B cell (primary cell): ENCODE measurements at regions not wholly inside any gene's neighbourhood (a gene's known extent, or its start where the extent isn't known, plus 50 kb on each side); places are given as distances from the start of the nearest gene placed in this dataset.

ENCODE experiments used
- ATAC-seq: fragments of 200-7000 bp; cut with Tn5 transposase; one replicate; pipeline ENCODE4 v1.10.0; 2021; ENCODE audit warnings: low read depth, mild to moderate bottlenecking, moderate number of reproducible peaks, moderate library complexity
- CTCF ChIA-PET: fragments of 350-600 bp; sonication (Branson Sonifier 250); formaldehyde crosslinking; loops from one replicate; lab custom pipeline; 2021; ENCODE audit warnings: antibody characterized with exemption, inconsistent platforms; lab: Charles Lee
- POLR2A ChIA-PET: fragments of 350-600 bp; sonication (Branson Sonifier 250); formaldehyde crosslinking; loops from one replicate; lab custom pipeline; 2021; ENCODE audit warnings: antibody characterized with exemption; lab: Charles Lee
- DNase-seq: peaks from one replicate; pipeline ENCODE4 v3.0.0; 2013
- H2AFZ ChIP-seq: 2 replicates; pipeline ENCODE4 v1.6.1; 2012; ENCODE audit warnings: mild to moderate bottlenecking, low read depth, low read length; ENCODE audit not compliant: insufficient read depth, poor library complexity, severe bottlenecking
- H3K27ac ChIP-seq, 2 donors: 1 replicate in 1 of 2; 2 replicates in 1 of 2; pipeline ENCODE4 v1.5.1; 2012 to 2013; ENCODE audit warnings: low read length in 2 of 2, mild to moderate bottlenecking in 2 of 2, moderate library complexity in 1 of 2
- H3K27me3 ChIP-seq, 4 experiments: fragments of 200-600 bp in 1 of 4; sonication (generic) in 1 of 4; replicated peaks in 1 of 4; 1 replicate in 2 of 4; 2 replicates in 2 of 4; pipeline versions ENCODE4 v1.6.1 to v1.7.0; 2013 to 2016; ENCODE audit warnings: low read length in 3 of 4, mild to moderate bottlenecking in 2 of 4, mixed read lengths in 1 of 4, moderate library complexity in 1 of 4; ENCODE audit not compliant: insufficient read depth in 4 of 4, control insufficient read depth in 3 of 4; ENCODE audit errors: control extremely low read depth in 1 of 4
- H3K36me3 ChIP-seq, 2 experiments: replicated peaks in 1 of 2; 1 replicate in 1 of 2; 2 replicates in 1 of 2; pipeline versions ENCODE4 v1.6.1 to v1.7.1; 2013; ENCODE audit warnings: low read length in 1 of 2; ENCODE audit not compliant: insufficient read depth in 2 of 2, control insufficient read depth in 1 of 2; ENCODE audit errors: control extremely low read depth in 1 of 2, extremely low read depth in 1 of 2
- H3K4me1 ChIP-seq, 2 donors: fragments of 200-600 bp in 1 of 2; sonication (generic) in 1 of 2; 1 replicate in 1 of 2; 2 replicates in 1 of 2; pipeline versions ENCODE4 v1.5.1 to v1.6.1; 2013 to 2017; ENCODE audit warnings: low read length in 2 of 2; ENCODE audit not compliant: control insufficient read depth in 2 of 2, insufficient read depth in 2 of 2
- H3K4me2 ChIP-seq: replicated peaks from 2 replicates; pipeline ENCODE3; 2012; ENCODE audit warnings: mild to moderate bottlenecking, low read depth, low read length; ENCODE audit not compliant: poor library complexity, severe bottlenecking
- H3K4me3 ChIP-seq, 5 experiments: fragments of 200-600 bp in 1 of 5; sonication (generic) in 1 of 5; 1 replicate in 3 of 5; 2 replicates in 2 of 5; pipeline versions ENCODE4 v1.5.1 to v1.7.0; 2011 to 2016; ENCODE audit warnings: low read length in 4 of 5, mild to moderate bottlenecking in 4 of 5, low read depth in 2 of 5, control low read depth in 1 of 5, moderate library complexity in 1 of 5; ENCODE audit not compliant: insufficient read depth in 1 of 5; ENCODE audit errors: control extremely low read depth in 1 of 5, extremely low read depth in 1 of 5
- H3K79me2 ChIP-seq: fragments of 200-600 bp; sonication (generic); one replicate; pipeline ENCODE4 v1.6.0; 2016; ENCODE audit warnings: low read length; ENCODE audit not compliant: control insufficient read depth, insufficient read depth
- H3K9ac ChIP-seq: fragments of 200-600 bp; sonication (generic); 2 replicates; pipeline ENCODE4 v1.6.1; 2017; ENCODE audit warnings: mild to moderate bottlenecking, low read length, moderate library complexity
- H3K9me3 ChIP-seq, 3 donors: one replicate each; pipeline versions ENCODE4 v1.6.1 to v1.7.1; 2013; ENCODE audit warnings: low read length in 2 of 3; ENCODE audit not compliant: control insufficient read depth in 2 of 3, insufficient read depth in 1 of 3; ENCODE audit errors: control extremely low read depth in 1 of 3
- H4K20me1 ChIP-seq: 2 replicates; pipeline ENCODE4 v1.6.0; 2012; ENCODE audit warnings: mild to moderate bottlenecking, low read length; ENCODE audit not compliant: insufficient read depth, control insufficient read depth, poor library complexity, severe bottlenecking
- H3K27ac Mint-ChIP-seq: one replicate; pipeline ENCODE4 v1.8.0; 2021; ENCODE audit warnings: mixed read lengths
- H3K27me3 Mint-ChIP-seq: one replicate; pipeline ENCODE4 v1.8.0; 2021; ENCODE audit warnings: mixed read lengths
- H3K4me1 Mint-ChIP-seq: one replicate; pipeline ENCODE4 v1.8.0; 2021; ENCODE audit warnings: mixed read lengths
- H3K4me3 Mint-ChIP-seq: one replicate; pipeline ENCODE4 v1.8.0; 2021; ENCODE audit warnings: mixed read lengths
- H3K9me3 Mint-ChIP-seq: one replicate; pipeline ENCODE4 v1.8.0; 2022; ENCODE audit warnings: mixed read lengths; ENCODE audit not compliant: insufficient read depth
- CTCF ChIP-seq: fragments of 200-600 bp; IDR thresholded peaks from one replicate; pipeline ENCODE4 v1.8.0; 2022; ENCODE audit warnings: antibody characterized with exemption, mild to moderate bottlenecking
- EZH2 ChIP-seq: IDR thresholded peaks from 2 replicates; pipeline ENCODE4 v1.6.1; 2012; ENCODE audit warnings: borderline replicate concordance, low read depth, mild to moderate bottlenecking, moderate library complexity, low read length; ENCODE audit not compliant: insufficient read depth, poor library complexity, severe bottlenecking
- WGBS: methylation state at CpG from one replicate; pipeline ENCODE4 v1.1.5; 2013; ENCODE audit warnings: missing lambda C conversion rate; ENCODE audit not compliant: insufficient coverage; 5-methylcytosine and 5-hydroxymethylcytosine counted together
- intact Hi-C: fragments of 100-400 bp; cut with micrococcal nuclease; formaldehyde crosslinking; loops from one replicate; pipeline ENCODE4 v1.10.0; 2022

DNA sequence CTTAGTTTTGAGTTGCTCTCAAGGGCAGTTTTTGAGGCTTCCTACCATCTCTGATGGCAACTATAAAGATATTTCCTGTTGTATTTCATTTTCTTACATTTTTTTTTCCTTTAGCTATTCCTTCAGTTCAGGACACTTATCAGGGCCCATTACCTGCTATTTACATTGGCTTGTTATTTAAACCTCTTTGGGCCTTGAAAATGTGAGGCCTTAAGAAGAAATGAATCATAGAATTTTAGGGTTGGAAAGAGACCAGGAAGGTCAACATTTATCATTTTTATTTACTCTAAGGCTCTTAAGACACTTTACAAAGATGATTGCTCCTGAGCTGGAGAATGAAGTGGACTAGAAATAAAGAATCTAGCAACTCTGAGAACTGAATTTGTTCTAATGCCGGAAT is 335.2 kb downstream of the DTWD2 start:
- no peak for ATAC-seq
- H3K27ac ChIP-seq: no peak overlapping the region
- POLR2A ChIA-PET: no interaction called here
- no peak overlapping the region for H2AFZ ChIP-seq
- intact Hi-C loops: no loop called here
- H3K9ac ChIP-seq: no peak overlapping the region
- H3K4me2 ChIP-seq: no peak overlapping the region
- Mint-ChIP-seq H3K4me1 (no peaks in the 10 kb centered on the region), H3K27ac (no peak overlapping the region), H3K4me3 (no peak overlapping the region), H3K27me3 (no peaks in the 10 kb centered on the region), H3K9me3 (peaks cover 10% of the 10 kb centered on the region)
- H3K27me3 ChIP-seq: no peaks in the 10 kb centered on the region
- no peak overlapping the region for H3K4me3 ChIP-seq
- CTCF ChIA-PET: no interaction called here
- peaks cover 0 to 9% (median 8%) of the 10 kb centered on the region in 3 donors for H3K9me3 ChIP-seq
- TF ChIP-seq EZH2 (no peak), CTCF (no peak)
- no peaks in the 10 kb centered on the region for H3K36me3 ChIP-seq
- WGBS: 100% methylated on average over 1 of the region's 1 CpG
- H3K4me1 ChIP-seq: no peaks in the 10 kb centered on the region
- no peaks in the 10 kb centered on the region for H3K79me2 ChIP-seq
- no peaks in the 10 kb centered on the region for H4K20me1 ChIP-seq
- no peak for DNase-seq

DNA sequence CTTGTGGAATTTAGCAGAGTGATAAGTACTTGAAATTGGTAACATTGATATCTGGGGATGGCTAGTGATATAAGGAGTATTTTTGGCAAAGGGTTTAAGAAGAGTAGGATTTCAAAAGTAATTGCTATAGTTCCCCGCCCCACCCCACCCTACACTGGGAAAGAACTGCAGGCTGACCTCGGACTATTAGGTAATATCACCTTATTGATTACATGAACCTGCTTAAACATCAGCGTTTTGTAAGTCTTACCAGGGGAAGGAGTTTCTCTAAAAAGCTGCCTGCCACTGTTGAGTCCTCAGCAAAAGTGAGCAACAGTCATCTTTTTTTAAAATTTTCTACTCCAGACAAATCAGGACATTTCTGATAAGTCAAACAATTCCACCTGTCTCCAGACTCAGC is 337.3 kb downstream of the DTWD2 start:
- ChIA-PET POLR2A (no interaction called here), CTCF (no interaction called here)
- ATAC-seq (no peak), DNase-seq (no peak)
- H3K4me3 Mint-ChIP-seq: no peak overlapping the region
- no CpG with 5 or more reads among the region's 3 CpGs for WGBS
- no peaks in the 10 kb centered on the region for H3K79me2 ChIP-seq
- no peak overlapping the region for H3K4me3 ChIP-seq
- no peaks in the 10 kb centered on the region for H3K4me1 Mint-ChIP-seq
- H3K27ac ChIP-seq: no peak overlapping the region
- H3K4me1 ChIP-seq: no peaks in the 10 kb centered on the region
- no peaks in the 10 kb centered on the region for H3K9me3 ChIP-seq
- H4K20me1 ChIP-seq: no peaks in the 10 kb centered on the region
- no peak overlapping the region for H3K27ac Mint-ChIP-seq
- H2AFZ ChIP-seq: no peak overlapping the region
- no peaks in the 10 kb centered on the region for H3K9me3 Mint-ChIP-seq
- H3K27me3 Mint-ChIP-seq: no peaks in the 10 kb centered on the region
- H3K27me3 ChIP-seq: no peaks in the 10 kb centered on the region
- H3K36me3 ChIP-seq: no peaks in the 10 kb centered on the region
- H3K9ac ChIP-seq: no peak overlapping the region
- H3K4me2 ChIP-seq: no peak overlapping the region
- no peak for TF ChIP-seq EZH2
- TF ChIP-seq CTCF: no peak
- intact Hi-C loops: no loop called here
